ENCODE measurements at regions not wholly inside any gene's neighbourhood (a gene's known extent, or its start where the extent isn't known, plus 50 kb on each side); places are given as distances from the start of the nearest gene placed in this dataset.

- TF ChIP-seq CTCF (IDR thresholded peaks at IDR 0.05), result no peak
- no peak for TF ChIP-seq ZFX (IDR thresholded peaks at IDR 0.05; ENCODE audit: borderline replicate concordance)
- no peak overlapping the region for H3K27ac ChIP-seq
Measured at GRCh38 chr2:126496493-126496892, 159.5 kb upstream of the GYPC start.

- TF ChIP-seq ZFX (IDR thresholded peaks at IDR 0.05; ENCODE audit: borderline replicate concordance) (no peak), CTCF (IDR thresholded peaks at IDR 0.05) (no peak)
- H3K27ac ChIP-seq, result no peak overlapping the region
Measured at GRCh38 chr2:126503476-126503875, 152.5 kb upstream of the GYPC start.

GRCh38 chr2:126504949-126505348 lies 151.0 kb upstream of the GYPC start:
- TF ChIP-seq ZFX (IDR thresholded peaks at IDR 0.05; ENCODE audit: borderline replicate concordance), result no peak
- no peak for TF ChIP-seq CTCF (IDR thresholded peaks at IDR 0.05)

GRCh38 chr2:126506786-126507185 lies 149.2 kb upstream of the GYPC start:
- no peak for TF ChIP-seq ZFX (IDR thresholded peaks at IDR 0.05; ENCODE audit: borderline replicate concordance)
- no peak for TF ChIP-seq CTCF (IDR thresholded peaks at IDR 0.05)
- no peak overlapping the region for H3K27ac ChIP-seq

More at GRCh38 chr2:126504949-126505348, 151.0 kb upstream of the GYPC start:
- no peak overlapping the region for H3K27ac ChIP-seq

GRCh38 chr2:126507425-126507911 lies 148.5 kb upstream of the GYPC start:
- TF ChIP-seq ZFX (IDR thresholded peaks at IDR 0.05; ENCODE audit: borderline replicate concordance) (no peak), CTCF (IDR thresholded peaks at IDR 0.05) (no peak)
- no peak overlapping the region for H3K27ac ChIP-seq

GRCh38 chr2:126510356-126510755 lies 145.6 kb upstream of the GYPC start:
- no peak for TF ChIP-seq ZFX (IDR thresholded peaks at IDR 0.05; ENCODE audit: borderline replicate concordance)
- no peak for TF ChIP-seq CTCF (IDR thresholded peaks at IDR 0.05)
- no peak overlapping the region for H3K27ac ChIP-seq

GRCh38 chr2:126510960-126511359 lies 145.0 kb upstream of the GYPC start:
- H3K27ac ChIP-seq, result no peak overlapping the region
- no peak for TF ChIP-seq CTCF (IDR thresholded peaks at IDR 0.05)
- no peak for TF ChIP-seq ZFX (IDR thresholded peaks at IDR 0.05; ENCODE audit: borderline replicate concordance)

Measured in 22Rv1 (cell line).